ENCODE measurements at regions not wholly inside any gene's neighbourhood (a gene's known extent, or its start where the extent isn't known, plus 50 kb on each side); places are given as distances from the start of the nearest gene placed in this dataset.

GRCh38 chr14:71463807-71464206 is 468.4 kb upstream of the RGS6 start:
- TF ChIP-seq CTCF (IDR thresholded peaks at IDR 0.05; ENCODE audit: low read depth, low read length) (no peak), POLR2A (IDR thresholded peaks at IDR 0.05; ENCODE audit: extremely low read depth, insufficient read length) (no peak), MYC (IDR thresholded peaks at IDR 0.05; ENCODE audit: low read depth, low read length) (no peak), MAX (IDR thresholded peaks at IDR 0.05; ENCODE audit: low read depth, low read length) (no peak)

Measured in NB4 (cell line).